SK-N-MC (cell line): ENCODE measurements at regions not wholly inside any gene's neighbourhood (a gene's known extent, or its start where the extent isn't known, plus 50 kb on each side); places are given as distances from the start of the nearest gene placed in this dataset.

ENCODE experiments used
- EZH2 ChIP-seq: fragments of 200-600 bp; sonication (generic); IDR thresholded peaks from one replicate; pipeline ENCODE4 v1.6.1; 2017; ENCODE audit warnings: antibody characterized with exemption
- POLR2AphosphoS5 ChIP-seq: IDR thresholded peaks from 2 replicates; pipeline ENCODE4 v1.6.1; 2012; ENCODE audit warnings: mild to moderate bottlenecking, low read depth, low read length, borderline replicate concordance

GRCh38 chr7:106584914-106585759 lies 75.8 kb downstream of the CCDC71L start:
- TF ChIP-seq POLR2AphosphoS5: no peak
- TF ChIP-seq EZH2: no peak
